Heart left ventricle (tissue), 13 donors: ENCODE measurements at regions not wholly inside any gene's neighbourhood (a gene's known extent, or its start where the extent isn't known, plus 50 kb on each side); places are given as distances from the start of the nearest gene placed in this dataset.

Experiments
- POLR2A ChIP-seq, 2 donors: fragments of 450-650 bp; IDR thresholded peaks; one replicate each; pipeline ENCODE4 v1.6.1; 2017; ENCODE audit warnings: antibody characterized with exemption in 2 of 2, mild to moderate bottlenecking in 2 of 2, moderate library complexity in 2 of 2
- TF ChIP-seq, protein P1 (sequence below), 12 donors: fragments of 200-600 bp; sonication (generic) in 4 of 12; IDR thresholded peaks; one replicate each; pipeline versions ENCODE4 v1.5.0 to v1.8.0; 2018 to 2022; ENCODE audit warnings: antibody characterized with exemption in 12 of 12, mild to moderate bottlenecking in 5 of 12
- donor health status: ischemic (EF 13 %, LVEDD 7.1; RV severe dilation, severe dysfunction).
- donor health status: DM: no; HTN: yes; CAD: no.
- donor health status: DM: no; HTN: no; CAD: no.
- donor health status: ischemic (EF 25% LVEDD 6.9; RV normal size, moderate dysfunction).
- donor health status: ischemic (EF 25% LVEDD 5.7; RV mildly dilated, moderate dysfunction).
- donor health status: ischemic (EF 35%, LVEDD 5.7; RV mildly dilated, moderate dysfunction).
- donor health status: nonischemic (EF 11% LVEDD 7.7; RV severe dilation, severe dysfunction).
- donor health status: DM: yes; HTN: yes; CAD: no.
- donor health status: PGD.
- donor health status: ischemic (EF 29% LVEDD 5.4; RV normal size, mild dysfunction).
- donor health status: nonischemic (EF 23%, LVEDD 6.1; RV moderate dilation, normal function).

DNA sequence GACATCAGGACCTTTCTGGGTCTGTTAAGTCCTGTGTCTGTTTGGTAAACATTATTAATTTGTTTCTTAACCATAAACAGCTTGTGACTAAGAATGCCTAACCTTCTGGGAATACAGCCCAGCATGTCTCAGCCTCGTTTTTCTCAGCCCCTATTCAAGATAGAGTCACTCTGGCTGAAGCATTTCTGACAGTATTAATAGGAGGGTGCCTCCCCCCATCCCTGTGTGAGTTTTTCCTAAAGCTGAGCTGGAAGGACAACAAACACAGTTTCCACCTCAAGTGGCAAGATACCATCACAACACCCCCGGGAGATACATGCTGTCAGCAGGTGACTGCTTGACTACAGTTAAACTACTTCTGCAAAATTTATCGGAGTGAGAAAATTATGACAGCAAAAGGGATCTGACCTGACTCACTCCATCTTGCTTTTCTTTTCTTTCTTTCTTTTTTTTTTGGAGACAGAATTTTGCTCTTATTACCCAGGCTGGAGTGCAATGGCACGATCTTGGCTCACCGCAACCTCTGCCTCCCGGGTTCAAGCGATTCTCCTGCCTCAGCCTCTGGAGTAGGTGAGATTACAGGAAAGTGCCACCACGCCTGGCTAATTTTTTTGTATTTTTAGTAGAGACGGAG is 59.3 kb upstream of the ABCC4 start:
- TF ChIP-seq POLR2A (IDR thresholded peaks at IDR 0.05): no peak
- TF ChIP-seq, protein P1, sequence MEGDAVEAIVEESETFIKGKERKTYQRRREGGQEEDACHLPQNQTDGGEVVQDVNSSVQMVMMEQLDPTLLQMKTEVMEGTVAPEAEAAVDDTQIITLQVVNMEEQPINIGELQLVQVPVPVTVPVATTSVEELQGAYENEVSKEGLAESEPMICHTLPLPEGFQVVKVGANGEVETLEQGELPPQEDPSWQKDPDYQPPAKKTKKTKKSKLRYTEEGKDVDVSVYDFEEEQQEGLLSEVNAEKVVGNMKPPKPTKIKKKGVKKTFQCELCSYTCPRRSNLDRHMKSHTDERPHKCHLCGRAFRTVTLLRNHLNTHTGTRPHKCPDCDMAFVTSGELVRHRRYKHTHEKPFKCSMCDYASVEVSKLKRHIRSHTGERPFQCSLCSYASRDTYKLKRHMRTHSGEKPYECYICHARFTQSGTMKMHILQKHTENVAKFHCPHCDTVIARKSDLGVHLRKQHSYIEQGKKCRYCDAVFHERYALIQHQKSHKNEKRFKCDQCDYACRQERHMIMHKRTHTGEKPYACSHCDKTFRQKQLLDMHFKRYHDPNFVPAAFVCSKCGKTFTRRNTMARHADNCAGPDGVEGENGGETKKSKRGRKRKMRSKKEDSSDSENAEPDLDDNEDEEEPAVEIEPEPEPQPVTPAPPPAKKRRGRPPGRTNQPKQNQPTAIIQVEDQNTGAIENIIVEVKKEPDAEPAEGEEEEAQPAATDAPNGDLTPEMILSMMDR (IDR thresholded peaks at IDR 0.05): no peak
